Activated CD8-positive, alpha-beta memory T cell treated with anti-CD3 and anti-CD28 coated beads, Interleukin-2, amount 50 U/mL, for 48 hours (primary cell): ENCODE measurements at regions not wholly inside any gene's neighbourhood (a gene's known extent, or its start where the extent isn't known, plus 50 kb on each side); places are given as distances from the start of the nearest gene placed in this dataset.

ENCODE experiments used
- DNase-seq: peaks from one replicate; pipeline ENCODE4 v3.0.0-alpha.2; 2020

DNA sequence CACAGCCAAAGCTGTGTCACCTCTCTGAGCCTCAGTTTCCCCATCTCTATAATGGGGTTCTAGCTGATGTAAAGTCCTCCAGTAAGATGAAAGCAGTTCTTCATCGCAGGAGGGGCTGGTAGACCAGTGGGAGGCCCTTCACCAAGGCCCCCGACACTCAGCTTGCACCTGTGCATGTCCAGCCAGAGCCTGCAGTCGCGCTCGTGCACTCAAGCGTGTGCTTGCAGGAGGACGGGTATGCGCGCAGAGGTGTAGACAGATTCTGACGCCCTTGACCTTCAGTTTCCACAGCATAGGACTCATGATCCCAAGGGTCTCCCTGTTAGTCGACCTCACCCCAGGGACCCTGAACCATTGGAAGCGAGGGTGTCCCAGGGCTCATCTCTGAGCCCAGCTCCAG is 633.7 kb downstream of the TBC1D22A start:
- no peak for DNase-seq

- no peak for DNase-seq
These were observed 633.0 kb downstream of the TBC1D22A start for GRCh38 chr22:47395481-47395880.

- DNase-seq: no peak
These were observed 632.3 kb downstream of the TBC1D22A start for GRCh38 chr22:47394504-47395440.

DNA sequence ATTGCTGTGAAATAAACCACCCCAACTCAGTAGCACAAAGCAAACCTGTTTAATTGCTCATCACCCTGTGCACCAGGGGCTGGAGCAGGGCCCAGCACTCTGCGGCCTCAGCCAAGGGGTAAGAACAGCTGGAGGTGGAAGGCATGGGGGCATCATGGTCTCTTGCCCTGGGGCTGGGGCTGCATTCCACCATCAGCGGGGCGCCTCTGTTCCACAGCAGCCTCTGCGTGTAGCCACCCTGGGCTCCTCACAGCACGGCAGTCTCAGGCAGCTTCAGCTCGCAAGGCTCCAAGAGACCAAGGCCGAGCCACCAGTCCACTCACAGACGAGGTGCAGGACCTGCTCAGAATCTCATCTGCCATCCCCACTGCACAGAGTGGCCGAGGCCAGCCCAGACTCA is 630.7 kb downstream of the TBC1D22A start:
- no peak for DNase-seq

GRCh38 chr22:47392729-47393128 is 630.3 kb downstream of the TBC1D22A start:
- DNase-seq: no peak

DNA sequence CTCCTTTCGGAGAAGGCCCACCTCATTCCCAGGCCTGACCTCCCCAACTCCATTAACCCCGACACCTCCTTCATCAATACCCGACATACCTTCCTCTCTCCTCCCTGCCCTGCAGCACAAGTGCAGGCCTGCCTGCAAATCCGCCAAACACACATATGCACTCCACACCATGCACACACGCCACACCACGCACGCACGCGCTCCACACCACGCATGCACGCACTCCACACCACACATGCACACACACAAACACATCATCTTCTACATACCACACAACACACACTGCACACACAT is 629.6 kb downstream of the TBC1D22A start:
- no peak for DNase-seq

DNA sequence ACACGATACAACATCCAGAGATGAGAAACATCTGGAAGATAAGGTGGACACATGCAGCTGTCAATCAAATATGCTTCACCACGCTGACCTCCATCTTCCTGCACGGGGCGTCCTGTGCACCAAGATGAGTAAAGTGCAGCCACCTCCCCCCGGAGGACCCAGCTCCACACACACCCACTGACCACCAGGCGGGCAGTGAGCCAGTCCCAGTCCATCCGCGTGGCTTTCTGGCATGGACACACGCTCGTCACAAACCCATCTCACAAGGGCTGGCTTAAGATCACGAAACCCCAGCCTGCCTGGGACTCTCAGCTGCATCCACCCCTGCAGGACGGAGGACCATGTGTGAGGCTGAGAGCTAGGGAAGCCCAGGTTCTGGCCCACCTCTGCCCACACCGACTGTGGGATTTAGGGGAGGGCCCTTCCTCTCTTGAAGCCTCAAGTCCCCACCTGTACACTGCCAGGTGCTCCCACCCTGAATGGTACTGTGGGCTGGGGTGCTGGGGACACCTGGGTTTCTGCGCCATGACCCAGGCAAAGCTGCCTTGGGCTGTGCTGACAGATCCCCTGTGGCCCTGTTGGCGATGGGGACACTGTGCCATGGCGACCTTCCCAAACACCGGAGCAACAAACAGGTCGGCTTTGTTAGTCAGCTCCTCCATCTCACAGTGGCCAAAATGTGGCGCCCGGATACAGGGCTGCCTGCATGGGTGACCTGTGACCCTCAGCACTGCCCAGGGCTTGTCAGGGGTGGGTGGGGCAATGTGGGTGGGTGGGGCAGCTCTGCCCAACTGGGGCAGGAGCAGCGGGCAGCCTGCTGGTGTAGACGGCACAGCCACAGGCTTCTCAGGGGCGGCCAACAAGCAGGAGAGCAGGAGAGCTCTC is 629.0 kb downstream of the TBC1D22A start:
- no peak for DNase-seq

GRCh38 chr22:47390026-47390970 is 627.8 kb downstream of the TBC1D22A start:
- DNase-seq: no peak

DNA sequence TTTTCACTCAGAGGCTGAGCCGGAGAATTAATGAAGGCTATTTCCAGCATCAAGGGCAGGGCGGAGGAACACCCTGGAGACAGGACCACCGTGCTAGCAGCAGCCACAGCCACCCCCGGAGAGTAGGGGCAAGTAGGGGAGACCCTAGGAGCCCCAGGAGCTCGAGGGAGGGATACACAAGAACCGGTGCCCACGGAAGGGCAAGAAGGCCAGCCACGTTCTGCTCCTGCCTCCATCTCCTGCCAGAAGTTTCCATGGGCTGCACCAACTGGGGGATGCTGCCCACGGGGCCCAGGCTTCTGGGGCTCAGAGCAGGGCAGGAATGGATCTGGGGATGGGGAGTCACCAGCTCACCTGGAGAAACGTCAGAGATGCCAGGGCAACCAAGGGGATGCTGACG is 626.8 kb downstream of the TBC1D22A start:
- DNase-seq: no peak

DNA sequence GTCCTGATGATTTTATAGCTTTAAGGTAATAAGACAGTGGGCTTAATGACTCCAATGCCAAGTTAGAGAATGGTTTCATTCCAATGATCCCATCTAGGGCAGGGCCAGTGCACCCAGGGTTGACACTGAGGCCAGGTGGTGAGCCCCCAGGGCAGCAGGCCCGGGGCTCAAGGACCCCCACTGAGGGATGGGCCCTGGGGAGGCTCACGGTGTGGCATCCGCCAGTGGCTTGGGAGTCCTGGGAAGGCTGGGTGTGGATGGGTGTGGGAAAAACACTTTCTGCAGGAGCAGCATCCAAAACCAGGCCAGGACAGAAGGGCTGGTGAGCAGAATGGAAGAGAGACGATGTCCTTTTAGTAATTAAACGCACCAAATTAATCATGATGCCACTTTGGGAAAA is 626.3 kb downstream of the TBC1D22A start:
- DNase-seq: no peak

DNA sequence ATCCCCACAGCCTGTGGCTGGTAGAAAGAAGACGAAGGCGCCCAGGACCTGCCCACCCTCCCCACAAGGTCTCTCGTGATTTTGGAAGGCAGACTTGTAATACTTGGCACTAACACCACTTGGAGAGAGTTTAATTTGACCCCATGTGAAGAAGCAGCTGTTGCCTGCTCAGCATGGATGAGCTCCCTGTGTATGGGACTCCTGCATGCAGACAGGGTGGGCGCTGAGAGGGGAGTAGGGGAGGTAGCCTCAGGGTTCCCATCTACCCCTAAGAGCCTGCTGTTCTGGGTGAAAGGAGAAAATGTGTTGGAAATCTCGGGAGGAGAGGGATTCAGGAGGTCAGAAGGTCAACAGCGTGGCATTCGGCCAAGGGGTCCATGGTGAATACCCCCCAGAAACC is 625.9 kb downstream of the TBC1D22A start:
- DNase-seq: no peak

DNA sequence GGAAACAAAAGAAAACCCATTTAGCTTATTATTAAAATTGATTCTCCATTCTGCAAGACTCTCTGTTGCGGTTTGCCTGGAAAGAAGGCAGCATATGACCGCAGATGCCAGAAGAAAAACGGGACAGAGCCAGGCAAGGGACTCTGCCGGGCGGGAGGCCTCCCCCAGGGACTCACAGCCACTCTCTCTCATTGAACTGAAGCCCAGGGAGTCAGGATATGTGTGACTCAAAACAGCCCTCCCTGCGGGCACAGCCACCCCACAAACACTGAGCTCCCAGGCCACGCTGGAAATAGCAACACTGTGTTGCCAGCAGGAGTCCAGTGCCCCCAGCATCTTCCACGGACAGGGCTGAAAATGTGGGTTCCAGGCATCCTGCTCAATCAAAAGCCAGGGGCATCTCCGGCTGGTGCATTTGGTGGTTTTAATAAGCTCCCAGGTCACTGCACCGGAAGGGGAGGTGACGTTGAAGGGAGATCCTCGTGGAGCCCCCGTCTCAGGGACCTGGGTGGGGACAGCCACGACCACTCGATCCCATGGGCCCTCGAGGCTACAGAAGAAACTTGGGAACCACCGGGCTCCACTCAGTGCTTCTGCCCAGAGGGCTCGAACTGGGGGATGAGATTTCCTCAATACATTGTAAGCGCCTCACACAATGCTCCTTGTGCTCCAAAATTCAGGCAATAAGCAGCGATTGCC is 624.5 kb downstream of the TBC1D22A start:
- DNase-seq: no peak

- no peak for DNase-seq
These were observed 622.5 kb downstream of the TBC1D22A start for GRCh38 chr22:47384977-47385376.

- DNase-seq: no peak
These were observed 619.9 kb downstream of the TBC1D22A start for GRCh38 chr22:47382164-47382890.

GRCh38 chr22:47381240-47381639 is 618.8 kb downstream of the TBC1D22A start:
- DNase-seq: no peak

GRCh38 chr22:47380692-47381091 is 618.2 kb downstream of the TBC1D22A start:
- no peak for DNase-seq

DNA sequence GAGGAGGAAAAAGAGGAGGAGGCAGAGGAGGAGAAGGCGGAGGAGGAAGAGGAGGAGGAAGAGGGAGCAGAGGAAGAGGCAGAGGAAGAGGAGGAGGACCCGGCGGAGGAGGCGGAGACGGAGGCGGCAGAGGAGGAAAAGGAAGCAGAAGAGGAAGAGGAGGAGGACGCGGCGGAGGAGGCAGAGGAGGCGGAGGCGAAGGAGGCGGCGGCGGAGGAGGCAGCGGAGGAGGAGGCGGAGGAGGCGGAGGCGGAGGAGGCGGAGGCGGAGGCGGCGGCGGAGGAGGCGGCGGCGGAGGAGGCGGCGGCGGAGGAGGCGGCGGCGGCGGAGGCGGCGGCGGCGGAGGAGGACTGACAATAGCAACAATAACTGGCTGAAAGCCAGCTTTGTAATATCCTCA is 616.6 kb downstream of the TBC1D22A start:
- no peak for DNase-seq

GRCh38 chr22:47377926-47378560 is 615.6 kb downstream of the TBC1D22A start:
- DNase-seq: no peak

DNA sequence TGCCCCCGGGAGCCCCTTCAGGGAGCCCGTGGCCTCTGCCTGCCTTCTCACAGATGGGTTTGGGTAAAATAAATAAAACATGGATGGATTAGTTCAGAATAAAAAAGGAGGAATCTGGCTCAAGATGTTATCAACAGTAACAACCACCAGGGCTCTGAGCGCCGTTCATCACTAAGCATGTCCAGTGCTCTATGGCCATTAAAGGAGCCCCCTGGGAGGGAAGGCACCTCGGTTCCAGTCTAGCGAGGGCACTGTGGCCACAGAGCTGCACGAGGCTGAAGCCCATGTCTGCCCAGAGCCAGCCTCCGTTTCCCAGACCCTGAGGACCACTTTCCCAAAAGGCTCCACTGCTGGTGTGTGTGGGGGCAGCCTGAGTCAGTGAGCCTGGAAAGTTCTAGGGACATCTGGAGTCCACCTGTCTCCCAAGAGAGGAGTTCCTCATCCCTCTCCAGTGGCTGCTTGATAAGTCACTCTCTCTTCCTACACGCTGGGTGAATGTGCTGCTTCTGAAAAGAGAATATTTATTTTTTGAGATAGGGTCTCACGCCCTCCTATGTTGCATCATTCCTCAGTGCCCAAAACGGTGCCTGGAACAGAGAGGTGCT is 614.6 kb downstream of the TBC1D22A start:
- no peak for DNase-seq

DNA sequence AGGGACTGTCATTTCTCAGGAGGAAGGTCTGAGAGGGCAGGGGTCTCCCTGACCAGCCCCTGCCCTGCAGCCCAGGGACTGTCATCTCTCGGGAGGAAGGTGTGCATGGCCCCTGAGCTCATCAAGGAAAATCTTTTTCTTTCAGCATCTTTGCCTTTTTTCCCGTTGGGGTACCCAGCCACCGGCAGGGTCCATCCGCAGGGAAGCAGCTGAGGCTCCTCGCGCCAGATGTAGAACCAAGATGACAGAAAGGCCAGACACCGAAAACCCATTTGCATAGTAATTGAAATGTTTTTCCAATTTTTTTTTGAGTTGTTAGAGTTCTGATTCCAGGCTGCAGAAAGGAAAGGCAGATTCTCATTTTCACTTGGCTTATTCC is 613.9 kb downstream of the TBC1D22A start:
- DNase-seq: no peak
